Activated CD4-positive, CD25-positive, alpha-beta regulatory T cell treated with anti-CD3 and anti-CD28 coated beads, Interleukin-2, amount 50 U/mL, for 16 hours (primary cell): ENCODE measurements at regions not wholly inside any gene's neighbourhood (a gene's known extent, or its start where the extent isn't known, plus 50 kb on each side); places are given as distances from the start of the nearest gene placed in this dataset.
"Not testable (repeated sequence)": the region's sequence is repeated elsewhere in the genome, so short reads cannot be mapped to it uniquely, and the experiment has no call there.

ENCODE experiments used
- DNase-seq: peaks from one replicate; pipeline ENCODE4 v3.0.0-alpha.2; 2020; ENCODE audit warnings: low read depth, low spot score

GRCh38 chr2:129800285-129800684, 179.2 kb upstream of the RAB6C start:
- DNase-seq = no peak

- DNase-seq = no peak
Measured at GRCh38 chr2:129800686-129801085, 178.8 kb upstream of the RAB6C start.

- no peak for DNase-seq
Measured at GRCh38 chr2:129801575-129801974, 177.9 kb upstream of the RAB6C start.

GRCh38 chr2:129802290-129802689, 177.2 kb upstream of the RAB6C start:
- DNase-seq = no peak

GRCh38 chr2:129803032-129803431, 176.4 kb upstream of the RAB6C start:
- no peak for DNase-seq

GRCh38 chr2:129803871-129804270, 175.6 kb upstream of the RAB6C start:
- DNase-seq = no peak

GRCh38 chr2:129805899-129806298, 173.6 kb upstream of the RAB6C start:
- no peak for DNase-seq

GRCh38 chr2:129806317-129806716, 173.1 kb upstream of the RAB6C start:
- DNase-seq = no peak

- DNase-seq = no peak
Measured at GRCh38 chr2:129806990-129807389, 172.5 kb upstream of the RAB6C start.

- DNase-seq = not testable (repeated sequence)
Measured at GRCh38 chr2:129807642-129808338, 171.7 kb upstream of the RAB6C start.

GRCh38 chr2:129810521-129810920, 168.9 kb upstream of the RAB6C start:
- DNase-seq = no peak

GRCh38 chr2:129812071-129812470, 167.4 kb upstream of the RAB6C start:
- DNase-seq = no peak

GRCh38 chr2:129812654-129813053, 166.8 kb upstream of the RAB6C start:
- DNase-seq = no peak

GRCh38 chr2:129813404-129813803, 166.1 kb upstream of the RAB6C start:
- no peak for DNase-seq

GRCh38 chr2:129816813-129817574, 162.5 kb upstream of the RAB6C start:
- DNase-seq = no peak

GRCh38 chr2:129819855-129820254, 159.6 kb upstream of the RAB6C start:
- DNase-seq = no peak

- DNase-seq = no peak
Measured at GRCh38 chr2:129820908-129821307, 158.6 kb upstream of the RAB6C start.

GRCh38 chr2:129821445-129821844, 158.0 kb upstream of the RAB6C start:
- no peak for DNase-seq

GRCh38 chr2:129823044-129823443, 156.4 kb upstream of the RAB6C start:
- no peak for DNase-seq

GRCh38 chr2:129827311-129828090, 152.0 kb upstream of the RAB6C start:
- DNase-seq = no peak

- DNase-seq = no peak
Measured at GRCh38 chr2:129828792-129829191, 150.7 kb upstream of the RAB6C start.

- DNase-seq = no peak
Measured at GRCh38 chr2:129829588-129829987, 149.9 kb upstream of the RAB6C start.
